ENCODE measurements at regions not wholly inside any gene's neighbourhood (a gene's known extent, or its start where the extent isn't known, plus 50 kb on each side); places are given as distances from the start of the nearest gene placed in this dataset.
"Not testable (repeated sequence)": the region's sequence is repeated elsewhere in the genome, so short reads cannot be mapped to it uniquely, and the experiment has no call there.

DNA sequence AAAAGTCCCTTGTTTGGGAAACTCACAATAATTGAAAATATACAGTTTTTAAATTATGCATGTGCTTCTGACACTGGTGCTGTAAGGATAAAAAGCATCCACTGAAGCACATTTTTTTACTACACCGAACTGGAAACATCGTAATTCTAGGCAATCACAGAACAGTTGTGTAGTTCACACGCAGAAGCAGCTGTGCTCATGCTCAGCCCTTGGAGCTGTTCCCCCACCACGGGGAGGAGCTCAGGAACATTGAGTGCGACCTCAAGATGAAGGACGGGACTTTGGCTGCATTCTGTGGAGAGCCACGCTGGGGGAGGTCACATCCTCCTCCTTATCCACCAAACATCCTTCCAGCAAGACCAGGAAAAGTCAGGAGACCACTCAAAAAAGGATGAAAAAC is 466.3 kb upstream of the CDH4 start:
- no peaks in the 10 kb centered on the region for H3K9me3 ChIP-seq
- no peak overlapping the region for H3K27ac ChIP-seq
- TF ChIP-seq CTCF (IDR thresholded peaks at IDR 0.05), result no peak
- no peaks in the 10 kb centered on the region for H3K4me1 ChIP-seq (ENCODE audit: control insufficient read depth in 1 of 2, insufficient read depth in 1 of 2, low read depth in 1 of 2, low read length in 1 of 2)
- H3K27me3 ChIP-seq, result peaks cover 13% of the 10 kb centered on the region
- no peak overlapping the region for H3K4me3 ChIP-seq (ENCODE audit: low read depth in 1 of 2, low read length in 1 of 2)
- H3K36me3 ChIP-seq, result no peaks in the 10 kb centered on the region

DNA sequence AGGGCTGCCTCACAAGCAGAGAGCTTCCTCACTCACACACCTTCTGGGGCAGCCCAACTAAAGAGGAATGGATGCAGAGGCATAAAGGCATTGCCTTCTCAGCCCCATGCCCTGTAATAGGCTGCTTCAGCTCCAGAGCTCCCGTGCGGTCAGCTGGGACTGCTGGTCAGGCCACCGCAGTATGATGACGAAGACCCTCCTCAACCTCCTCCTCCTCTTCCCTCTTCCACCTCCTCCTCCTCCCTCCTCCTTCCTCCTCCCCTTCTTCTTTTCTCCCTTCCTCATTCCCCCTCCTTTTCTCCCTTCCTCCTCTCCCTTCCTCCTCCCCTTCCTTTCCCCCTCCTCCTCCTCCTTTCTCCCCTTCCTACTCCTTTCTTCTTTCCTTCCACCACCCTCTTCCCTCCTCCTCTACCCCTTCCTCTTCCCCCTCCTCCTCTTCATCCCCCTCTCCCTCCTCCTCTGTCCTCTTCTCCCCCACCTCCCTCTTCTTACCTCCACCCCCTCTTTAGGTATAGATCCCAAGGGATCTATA is 465.3 kb upstream of the CDH4 start:
- Histone ChIP-seq H3K36me3 (no peaks in the 10 kb centered on the region), H3K9me3 (no peaks in the 10 kb centered on the region)
- TF ChIP-seq CTCF (IDR thresholded peaks at IDR 0.05), result no peak

GRCh38 chr20:60787276-60787675 is 464.8 kb upstream of the CDH4 start:
- Histone ChIP-seq H3K36me3 (no peaks in the 10 kb centered on the region), H3K27me3 (peaks cover 13% of the 10 kb centered on the region), H3K4me3 (ENCODE audit: low read depth in 1 of 2, low read length in 1 of 2) (no peak overlapping the region), H3K4me1 (ENCODE audit: control insufficient read depth in 1 of 2, insufficient read depth in 1 of 2, low read depth in 1 of 2, low read length in 1 of 2) (no peaks in the 10 kb centered on the region), H3K27ac (no peak overlapping the region), H3K9me3 (no peaks in the 10 kb centered on the region)
- no peak for TF ChIP-seq CTCF (IDR thresholded peaks at IDR 0.05)

More for the DNA sequence above, 465.3 kb upstream of the CDH4 start:
- Histone ChIP-seq H3K27me3 (peaks cover 13% of the 10 kb centered on the region), H3K4me1 (ENCODE audit: control insufficient read depth in 1 of 2, insufficient read depth in 1 of 2, low read depth in 1 of 2, low read length in 1 of 2) (no peaks in the 10 kb centered on the region), H3K4me3 (ENCODE audit: low read depth in 1 of 2, low read length in 1 of 2) (no peak overlapping the region), H3K27ac (no peak overlapping the region)

- Histone ChIP-seq H3K36me3 (no peaks in the 10 kb centered on the region), H3K4me1 (ENCODE audit: control insufficient read depth in 1 of 2, insufficient read depth in 1 of 2, low read depth in 1 of 2, low read length in 1 of 2) (no peaks in the 10 kb centered on the region), H3K27me3 (peaks cover 12% of the 10 kb centered on the region), H3K4me3 (ENCODE audit: low read depth in 1 of 2, low read length in 1 of 2) (no peak overlapping the region), H3K9me3 (no peaks in the 10 kb centered on the region), H3K27ac (no peak overlapping the region)
- TF ChIP-seq CTCF (IDR thresholded peaks at IDR 0.05), result no peak
Observed at GRCh38 chr20:60788070-60788469, 464.0 kb upstream of the CDH4 start.

GRCh38 chr20:60789399-60789798 is 462.7 kb upstream of the CDH4 start:
- no peak for TF ChIP-seq CTCF (IDR thresholded peaks at IDR 0.05)
- Histone ChIP-seq H3K27me3 (no peaks in the 10 kb centered on the region), H3K27ac (no peak overlapping the region), H3K4me3 (ENCODE audit: low read depth in 1 of 2, low read length in 1 of 2) (no peak overlapping the region), H3K4me1 (ENCODE audit: control insufficient read depth in 1 of 2, insufficient read depth in 1 of 2, low read depth in 1 of 2, low read length in 1 of 2) (no peaks in the 10 kb centered on the region), H3K9me3 (no peaks in the 10 kb centered on the region), H3K36me3 (no peaks in the 10 kb centered on the region)

DNA sequence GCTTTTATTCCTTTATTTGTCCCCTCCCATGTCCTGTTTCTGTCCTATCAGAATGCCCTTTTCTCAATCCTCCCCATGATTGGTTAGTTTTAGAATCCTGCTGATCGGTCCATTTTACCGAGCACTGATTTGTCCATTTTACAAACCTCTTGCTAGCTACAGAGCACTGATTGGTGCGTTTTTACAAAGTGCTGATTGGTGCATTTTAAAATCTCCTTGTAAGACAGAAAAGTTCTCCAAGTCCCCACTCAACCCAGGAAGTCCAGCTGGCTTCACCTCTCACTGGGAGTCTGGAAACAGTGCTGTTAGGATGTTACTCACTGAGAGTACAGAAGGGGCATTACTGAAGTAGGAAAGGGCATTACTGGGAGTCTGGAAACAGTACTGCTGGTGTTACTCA is 461.7 kb upstream of the CDH4 start:
- not testable (repeated sequence) for H3K36me3 ChIP-seq; H3K9me3 ChIP-seq; H3K27me3 ChIP-seq; H3K4me3 ChIP-seq (ENCODE audit: low read depth in 1 of 2, low read length in 1 of 2); H3K4me1 ChIP-seq (ENCODE audit: control insufficient read depth in 1 of 2, insufficient read depth in 1 of 2, low read depth in 1 of 2, low read length in 1 of 2); H3K27ac ChIP-seq
